Lower leg skin (tissue), 3 donors: ENCODE measurements at regions not wholly inside any gene's neighbourhood (a gene's known extent, or its start where the extent isn't known, plus 50 kb on each side); places are given as distances from the start of the nearest gene placed in this dataset.

Experiments
- CTCF ChIP-seq, 3 donors: fragments of 450-650 bp; IDR thresholded peaks; one replicate each; pipeline ENCODE4 v1.5.1; 2016; ENCODE audit warnings: antibody characterized with exemption in 3 of 3, mild to moderate bottlenecking in 3 of 3, moderate library complexity in 2 of 3
- POLR2A ChIP-seq, 2 donors: fragments of 450-650 bp; IDR thresholded peaks; one replicate each; pipeline ENCODE4 v1.6.1; 2016 to 2017; ENCODE audit warnings: antibody characterized with exemption in 2 of 2, mild to moderate bottlenecking in 1 of 2, moderate library complexity in 1 of 2

- TF ChIP-seq POLR2A (IDR thresholded peaks at IDR 0.05) (no peak), CTCF (IDR thresholded peaks at IDR 0.05) (no peak)
These were observed 303.5 kb upstream of the ZNF804A start for GRCh38 chr2:184294831-184295230.
